Stimulated activated CD4-positive, alpha-beta T cell treated with anti-CD3 and anti-CD28 coated beads, Interleukin-15, amount 100 ng/mL, for 48 hours (primary cell): ENCODE measurements at regions not wholly inside any gene's neighbourhood (a gene's known extent, or its start where the extent isn't known, plus 50 kb on each side); places are given as distances from the start of the nearest gene placed in this dataset.

Source experiments
- DNase-seq, 2 donors: peaks; one replicate each; pipeline ENCODE4 v3.0.0-alpha.2; 2020; ENCODE audit warnings: low read depth in 2 of 2

DNA sequence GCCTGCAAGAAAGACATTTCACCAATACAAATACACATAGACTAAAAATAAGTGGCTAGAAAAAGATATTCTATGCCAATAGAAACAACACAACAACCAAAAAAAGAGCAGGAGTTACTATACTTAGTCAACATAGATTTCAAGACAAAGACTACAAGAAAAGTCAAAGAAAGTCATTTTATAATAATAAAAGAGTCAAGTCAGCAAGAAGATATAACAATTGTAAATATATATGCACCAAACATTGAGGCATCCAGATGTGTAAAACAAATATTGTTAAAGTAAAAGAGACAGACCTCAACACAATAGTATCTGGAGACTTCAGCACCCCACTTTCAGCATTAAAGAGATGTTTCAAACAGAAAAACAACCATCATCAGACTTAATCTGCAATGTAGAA lies 104.6 kb downstream of the AMY1C start:
- no peak for DNase-seq

DNA sequence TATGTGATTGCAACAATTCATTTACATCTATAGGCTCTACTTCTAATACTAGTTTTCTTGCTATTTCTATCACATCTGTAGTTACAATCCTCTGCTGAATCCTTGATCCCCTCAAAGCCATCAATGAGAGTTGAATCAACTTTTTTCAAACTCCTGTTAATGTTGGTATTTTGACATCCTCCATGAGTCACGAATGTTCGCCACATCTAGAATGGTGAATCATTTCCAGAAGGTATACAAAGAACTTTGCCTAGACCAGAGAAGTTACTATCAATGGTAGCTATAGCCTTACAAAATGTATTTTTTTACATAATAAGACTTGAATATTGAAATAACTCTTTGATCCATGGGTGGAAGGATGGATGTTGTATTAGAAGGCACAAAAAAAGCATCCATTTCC lies 110.0 kb downstream of the AMY1C start:
- no peak for DNase-seq

DNA sequence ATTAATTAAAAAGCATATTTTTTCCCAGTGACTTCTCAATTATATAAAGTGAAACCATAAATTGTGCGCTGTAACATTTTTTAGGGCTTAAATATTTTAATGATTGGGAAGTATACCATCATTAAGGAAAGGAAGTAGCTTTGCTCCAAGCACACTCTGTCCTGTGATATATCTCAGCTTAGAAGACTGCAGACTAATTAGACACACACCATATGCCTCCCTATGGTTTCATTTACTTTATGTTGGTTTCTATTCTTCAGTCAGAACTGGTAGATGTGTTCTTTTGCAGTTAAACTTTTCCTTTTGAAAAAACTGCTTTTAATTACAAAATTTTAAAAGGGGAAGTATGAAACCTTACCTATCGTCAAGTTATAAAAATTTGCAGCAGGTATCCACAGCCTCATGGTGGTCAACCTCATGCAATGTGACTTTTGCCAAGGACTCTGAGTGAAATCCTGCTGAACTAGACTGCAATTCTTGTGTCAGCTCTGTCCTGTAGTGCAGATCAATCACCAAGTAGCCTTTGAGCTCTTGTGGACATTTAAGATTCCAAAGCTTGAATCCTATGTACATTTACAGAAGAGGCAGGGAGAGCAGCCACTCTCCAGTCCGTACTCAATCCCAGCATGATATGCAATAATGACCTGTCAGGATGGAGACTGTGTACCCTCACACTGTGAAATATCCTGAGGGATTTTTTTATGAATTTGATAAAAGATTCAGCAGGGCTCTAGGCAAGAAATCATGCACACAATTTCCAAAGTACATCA lies 149.1 kb downstream of the AMY1C start:
- DNase-seq = no peak

DNA sequence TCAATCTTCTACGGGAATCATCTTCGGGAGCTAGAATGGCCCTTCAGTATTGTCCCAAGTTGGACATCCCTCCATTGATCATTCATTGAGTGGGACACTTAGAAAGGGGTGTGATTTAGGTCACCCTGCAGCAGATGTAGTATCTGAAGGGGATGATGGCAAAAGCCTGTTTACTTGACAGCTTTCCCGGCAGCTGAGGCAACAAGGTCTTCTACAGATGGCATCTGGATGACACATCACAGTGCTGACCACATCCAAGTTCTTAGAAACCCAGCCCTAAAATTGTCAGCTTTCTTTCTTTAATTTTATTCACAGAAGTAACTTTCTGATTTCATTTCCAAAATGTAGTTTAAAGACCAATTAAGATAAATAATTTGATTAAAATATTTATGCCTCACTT lies 150.3 kb downstream of the AMY1C start:
- no peak for DNase-seq

DNA sequence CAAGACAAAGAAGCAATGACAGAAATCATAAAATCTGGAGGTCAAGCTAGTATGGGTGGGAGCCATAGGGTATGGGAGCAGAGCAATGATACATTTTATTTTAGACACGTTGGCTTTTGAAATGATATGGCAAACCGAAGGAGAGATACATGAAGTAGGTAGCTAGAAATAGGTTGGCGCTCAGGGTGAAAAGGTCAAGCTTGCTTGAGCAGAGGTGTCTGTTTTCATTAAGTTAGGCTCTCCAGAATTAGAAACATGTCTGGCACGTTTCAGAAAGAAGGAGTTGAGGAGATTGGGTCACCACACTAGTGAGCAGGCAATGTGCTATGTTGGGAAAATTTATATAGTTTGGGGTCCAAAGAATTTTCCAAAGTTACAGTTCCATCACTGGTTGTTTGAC lies 151.4 kb downstream of the AMY1C start:
- no peak for DNase-seq

DNA sequence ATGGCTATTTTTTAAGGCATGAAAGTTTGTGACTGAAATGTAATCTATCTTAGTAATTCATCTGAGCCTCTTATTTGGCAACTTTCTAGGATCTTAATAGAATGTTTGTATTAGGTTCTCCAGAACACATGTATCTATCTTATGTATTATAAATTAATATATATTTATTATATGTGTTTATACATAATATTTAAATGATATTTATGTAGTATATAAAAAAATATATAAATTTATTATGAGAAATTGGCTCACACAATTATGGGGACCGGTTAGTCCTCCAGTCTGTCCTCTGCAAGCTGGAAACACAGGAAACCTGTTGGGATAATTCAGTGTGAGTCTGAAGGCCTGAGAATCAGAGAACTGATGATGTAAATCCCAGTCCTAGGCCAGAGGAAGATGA lies 155.7 kb downstream of the AMY1C start:
- no peak for DNase-seq

DNA sequence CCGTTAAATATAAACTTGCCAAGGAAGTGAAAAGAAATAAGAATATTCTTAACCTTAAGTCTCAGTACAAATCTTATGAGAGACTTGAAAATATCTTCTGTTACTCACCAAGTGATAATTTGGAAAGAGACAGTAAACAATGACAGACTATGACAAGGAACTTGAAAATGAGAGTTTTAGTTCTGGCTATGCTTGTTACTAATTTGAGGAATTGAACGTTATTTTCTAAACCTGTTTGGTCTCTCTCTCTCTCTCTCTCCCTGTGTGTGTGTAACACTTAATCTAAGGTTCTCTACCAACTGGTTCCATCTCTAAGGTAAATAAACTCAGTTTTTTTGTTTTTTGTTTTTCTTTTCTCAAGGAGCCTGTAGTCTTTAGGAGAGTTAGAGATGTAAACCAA lies 161.8 kb downstream of the AMY1C start:
- no peak for DNase-seq

DNA sequence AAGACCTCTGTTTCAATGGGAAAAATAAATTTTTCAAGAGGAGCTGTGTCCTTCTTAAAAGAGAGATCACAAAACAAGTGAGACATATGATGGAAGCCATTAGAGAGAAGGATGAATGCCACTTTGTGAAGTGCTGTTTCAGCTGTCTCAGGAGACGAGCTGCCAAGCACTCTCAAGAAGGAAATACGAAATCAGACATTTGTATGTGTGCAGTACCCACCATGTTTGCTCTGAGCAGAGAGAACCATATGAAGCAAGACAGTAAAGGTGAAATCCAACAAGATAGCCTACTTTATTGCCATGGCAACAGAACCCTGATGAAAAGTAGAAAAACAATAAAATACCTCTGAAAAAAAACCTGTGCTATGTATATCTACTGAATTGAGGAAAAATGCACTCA lies 168.1 kb downstream of the AMY1C start:
- DNase-seq = no peak

DNA sequence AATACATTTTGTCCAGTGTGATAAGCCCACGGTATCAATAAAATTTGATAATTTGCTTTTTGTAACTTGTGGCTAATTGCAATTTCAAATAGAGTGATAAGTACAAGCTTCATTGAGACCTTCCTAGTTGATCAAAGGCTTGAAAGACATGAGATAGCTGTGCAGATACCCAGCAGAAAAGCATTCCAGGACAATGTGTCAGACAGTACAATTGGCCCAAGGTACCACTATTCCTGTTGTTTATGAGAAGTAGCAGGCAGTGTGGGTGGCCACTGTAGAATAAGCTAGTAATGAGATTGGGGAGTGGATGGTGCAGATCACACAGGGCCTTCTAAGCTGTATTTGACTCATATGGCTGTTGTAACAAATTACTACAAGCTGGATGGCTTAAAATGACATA lies 182.2 kb downstream of the AMY1C start:
- DNase-seq = no peak

DNA sequence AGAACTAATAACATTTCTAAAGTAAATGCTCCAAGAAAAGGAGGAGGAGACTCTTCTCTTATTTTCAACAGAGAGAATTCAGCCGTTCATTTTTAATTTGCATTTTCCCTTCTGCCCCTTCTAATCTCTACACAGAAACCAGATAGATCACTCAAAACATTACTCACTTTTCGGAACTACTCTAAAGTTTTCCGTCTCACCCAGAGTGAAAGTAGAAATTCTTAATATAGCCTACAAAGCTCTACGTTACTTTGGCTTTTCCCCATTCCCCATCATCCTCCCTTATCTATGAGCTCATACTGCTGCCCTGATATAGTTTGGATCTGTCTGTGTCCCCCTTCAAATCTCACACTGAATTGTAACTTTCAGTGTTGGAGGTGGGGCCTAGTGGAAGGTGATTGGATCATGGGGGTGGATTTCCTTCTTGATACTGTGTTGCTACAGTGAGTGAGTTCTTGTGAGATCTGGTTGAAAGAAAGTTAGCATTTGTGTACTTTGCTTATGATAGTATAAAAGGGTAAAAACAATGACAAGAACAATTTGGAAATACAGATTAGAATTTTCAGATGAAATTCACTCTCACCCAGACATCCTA lies 188.2 kb downstream of the AMY1C start:
- no peak for DNase-seq

DNA sequence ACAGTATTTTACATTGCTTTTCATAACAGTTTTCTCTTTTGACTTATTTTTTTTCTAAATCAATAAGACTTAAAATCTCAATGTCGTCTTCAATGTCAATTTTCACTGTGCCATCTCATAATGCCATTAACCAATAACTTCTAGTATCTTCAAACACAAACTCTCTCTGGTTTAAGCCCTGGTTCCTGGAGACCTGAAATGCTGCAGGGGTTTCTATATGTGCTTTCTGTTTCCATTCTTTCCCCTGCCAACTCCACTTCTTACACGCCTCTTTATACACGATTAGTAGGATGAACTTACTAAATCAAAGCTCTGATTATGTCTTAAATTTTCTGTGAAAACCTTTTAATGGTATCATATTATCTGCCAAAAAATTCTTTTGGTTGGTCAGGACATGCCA lies 191.4 kb downstream of the AMY1C start:
- DNase-seq = no peak

DNA sequence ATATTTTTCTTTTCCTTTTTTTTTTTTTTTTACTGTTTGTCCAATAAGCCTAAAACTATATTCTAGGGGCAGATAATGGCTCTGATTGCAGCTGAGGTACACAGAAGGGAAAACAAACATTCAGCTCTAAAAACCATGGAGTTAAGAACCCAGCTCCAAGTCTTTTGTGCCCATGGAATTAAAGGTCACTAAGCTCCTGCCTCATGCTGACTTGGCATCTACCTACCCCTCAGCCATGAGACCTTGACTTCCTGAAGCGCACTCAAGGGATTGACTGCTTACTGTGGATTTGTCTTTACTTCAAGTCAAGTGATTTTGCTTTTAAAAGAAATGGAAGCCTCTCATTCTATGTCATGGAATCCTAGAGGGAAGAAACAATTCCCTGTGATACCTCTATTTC lies 192.3 kb downstream of the AMY1C start:
- no peak for DNase-seq

DNA sequence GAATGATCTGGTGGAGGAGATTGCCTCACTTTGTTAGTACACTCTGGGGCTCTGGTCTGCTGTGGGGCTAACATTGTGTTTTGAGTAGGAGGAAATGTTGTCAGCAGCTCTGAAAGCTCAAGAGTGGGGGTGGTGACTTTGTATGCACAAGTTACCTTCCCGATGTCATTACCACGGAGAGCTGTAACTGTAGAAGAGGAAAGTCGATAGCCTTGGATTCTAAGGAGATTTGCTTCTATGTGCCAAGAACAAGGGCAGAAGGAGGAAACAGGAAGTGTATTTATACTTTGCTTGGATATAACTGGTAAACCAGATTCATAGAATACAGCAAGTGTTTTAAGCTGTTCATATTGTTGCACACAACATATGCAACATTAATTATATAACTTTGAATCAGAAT lies 196.1 kb downstream of the AMY1C start:
- DNase-seq = no peak

DNA sequence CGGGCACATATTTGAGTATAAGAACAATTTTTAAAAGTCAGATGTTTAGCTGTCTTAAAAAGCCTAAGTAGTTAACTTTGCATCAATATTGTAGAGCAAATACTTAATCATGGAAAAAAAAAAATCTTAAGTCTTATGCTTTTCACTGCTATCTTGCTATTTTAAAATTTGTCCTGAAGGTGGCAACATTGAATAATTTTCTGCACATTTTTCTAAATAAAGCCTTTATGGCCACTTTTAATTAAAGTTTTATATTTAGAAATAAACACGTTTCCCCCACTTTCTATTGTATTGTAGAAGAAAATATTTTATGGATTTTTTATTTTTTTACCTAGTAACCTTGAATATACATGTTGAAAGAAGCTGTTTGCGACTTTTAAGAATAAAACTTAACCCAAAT lies 198.8 kb downstream of the AMY1C start:
- no peak for DNase-seq

DNA sequence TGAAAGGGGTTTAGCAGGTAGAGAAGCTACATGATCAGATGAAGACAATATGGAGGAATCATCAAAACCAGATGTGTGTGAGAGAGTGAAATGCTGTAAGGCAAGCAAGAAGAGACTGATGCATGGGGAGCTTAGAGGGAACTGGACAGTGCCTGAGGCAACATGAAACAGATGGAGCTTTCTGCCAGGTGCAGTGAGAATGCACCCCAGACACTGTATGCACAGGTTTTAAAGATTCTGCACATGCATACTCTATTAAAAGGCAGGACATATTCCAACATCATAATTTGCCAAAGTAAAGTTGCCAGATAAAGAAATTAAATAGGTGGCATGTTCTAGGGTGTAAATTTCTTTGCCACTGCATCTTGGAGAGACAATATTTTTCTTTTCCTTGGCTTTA lies 200.1 kb downstream of the AMY1C start:
- no peak for DNase-seq

DNA sequence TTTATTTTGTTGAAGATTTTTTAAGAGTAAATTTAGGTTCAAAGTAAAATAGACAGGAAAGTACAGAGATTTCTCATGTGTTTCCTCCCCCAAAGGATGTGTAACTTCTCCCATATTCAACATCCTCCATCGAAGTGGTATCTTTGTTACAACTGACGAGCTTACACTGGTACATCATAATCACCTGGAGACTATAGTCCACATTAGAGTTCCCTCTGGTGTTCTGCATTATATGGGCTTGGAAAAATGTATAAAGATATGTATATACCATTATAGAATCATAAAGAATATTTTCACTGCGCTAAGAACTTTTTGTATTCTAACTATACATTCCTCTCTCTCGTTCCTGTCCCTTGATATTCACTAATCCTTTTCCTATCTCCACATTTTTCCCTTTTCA lies 203.7 kb downstream of the AMY1C start:
- no peak for DNase-seq

DNA sequence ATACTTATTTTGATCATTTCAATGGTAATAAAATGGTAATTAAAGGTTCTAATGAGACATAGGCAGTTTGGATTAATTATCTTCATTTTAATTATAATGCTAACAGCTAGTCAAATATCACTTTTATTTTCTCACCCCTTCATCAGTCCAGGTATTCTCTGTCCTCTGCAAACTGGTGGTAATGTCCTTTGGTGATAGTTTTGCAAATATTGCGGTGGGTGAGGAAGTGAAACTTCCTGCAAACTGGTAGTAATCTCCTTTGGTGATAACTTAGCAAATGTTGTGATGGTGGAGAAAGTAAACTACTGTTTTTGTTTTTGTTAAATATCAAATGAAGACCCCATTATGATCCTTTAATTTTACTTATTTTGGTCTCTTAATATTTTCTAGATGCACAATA lies 209.0 kb downstream of the AMY1C start:
- DNase-seq = no peak

DNA sequence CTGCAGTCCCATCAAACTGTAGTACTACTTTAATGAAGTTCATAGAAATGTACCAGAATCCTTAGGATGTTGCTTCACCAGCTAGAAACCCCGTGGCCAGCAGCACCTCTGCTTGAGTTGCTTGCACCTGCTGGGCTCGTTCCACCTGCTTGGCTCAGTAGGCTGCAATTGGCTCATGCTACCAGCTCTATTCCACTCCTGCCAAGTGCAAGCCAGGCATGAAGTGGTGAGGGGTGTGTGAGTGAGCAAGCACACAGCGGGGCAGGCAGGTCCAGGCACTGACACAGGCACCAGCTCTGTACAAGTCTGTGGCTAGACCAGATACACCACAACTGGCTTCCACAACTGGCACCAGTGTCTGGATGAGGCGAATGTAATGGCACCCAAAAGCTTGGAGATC lies 209.9 kb downstream of the AMY1C start:
- no peak for DNase-seq

DNA sequence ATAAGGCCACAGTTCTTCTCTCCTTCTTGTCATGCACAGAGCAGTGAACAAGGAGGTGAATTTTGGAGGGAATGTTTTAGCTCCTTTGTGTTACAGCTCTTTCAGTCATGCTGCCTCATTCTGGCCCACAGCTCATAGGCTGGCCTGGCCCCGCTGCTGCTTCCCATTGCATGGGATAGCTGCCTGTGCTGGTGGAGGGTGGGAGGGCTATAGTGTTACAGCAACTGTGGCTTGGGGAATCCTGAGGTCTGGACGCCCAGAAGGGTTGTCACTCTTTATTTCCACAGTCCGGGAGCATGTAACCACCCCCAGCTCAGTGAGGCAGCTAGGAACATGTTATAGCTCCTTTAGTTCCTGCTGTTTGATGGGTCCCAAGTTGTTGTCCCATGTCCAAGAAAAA lies 210.3 kb downstream of the AMY1C start:
- DNase-seq = no peak

DNA sequence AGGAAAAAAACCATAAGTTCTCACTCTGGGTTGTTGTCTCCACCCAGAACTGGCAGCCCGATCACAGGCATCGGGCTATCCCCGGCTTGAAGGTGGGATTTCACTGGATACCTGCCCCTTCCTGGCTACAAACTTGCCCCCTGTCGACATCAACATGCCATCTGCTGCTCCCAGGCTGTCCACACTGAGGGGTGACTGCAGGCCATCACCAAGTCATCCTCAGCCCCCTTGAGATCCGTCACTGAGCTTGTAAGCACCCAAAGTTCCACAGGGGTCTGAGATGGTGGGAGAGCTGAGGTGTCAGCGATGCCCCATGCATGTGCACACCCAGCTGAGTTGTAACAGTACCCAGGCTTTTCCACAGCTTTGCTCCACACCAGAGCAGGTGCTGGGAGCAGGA lies 211.0 kb downstream of the AMY1C start:
- no peak for DNase-seq

DNA sequence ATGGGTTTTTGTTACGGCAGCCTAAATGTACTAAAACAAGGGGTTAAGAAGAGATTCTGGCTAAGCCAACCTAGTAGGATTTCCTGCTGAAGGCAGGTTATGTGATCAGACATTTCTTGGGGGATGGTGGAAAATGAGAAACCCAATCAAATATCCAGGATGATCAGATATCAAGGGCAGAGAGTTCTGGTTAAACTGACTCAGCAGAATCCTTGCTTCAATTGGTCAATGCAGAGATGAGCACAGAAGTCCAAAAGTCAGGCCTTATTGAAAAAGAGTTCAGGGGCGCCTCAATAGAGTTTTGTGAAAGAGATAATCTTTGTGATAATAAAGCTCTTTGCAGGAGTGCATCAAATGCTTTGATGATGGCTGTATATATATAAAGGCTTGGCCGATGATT lies 237.1 kb downstream of the AMY1C start:
- DNase-seq = no peak

DNA sequence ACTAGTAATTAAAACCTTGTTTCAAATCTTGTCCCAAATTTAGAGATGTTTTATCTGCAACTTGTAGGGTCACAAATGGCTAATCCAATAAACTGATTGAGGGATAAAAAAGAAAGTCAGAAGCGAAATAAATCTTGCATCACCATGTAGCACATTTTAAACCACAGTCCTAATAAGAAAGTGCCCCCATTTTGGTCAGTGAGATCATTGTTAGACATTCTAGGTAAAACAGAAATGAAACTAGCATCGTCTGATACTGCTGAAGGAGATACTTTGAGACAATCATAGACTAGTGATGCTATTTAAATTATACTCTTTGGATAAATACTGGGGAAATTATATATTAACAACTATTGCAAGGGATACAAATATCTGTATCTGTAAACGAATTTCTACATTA lies 247.9 kb downstream of the AMY1C start:
- no peak for DNase-seq

DNA sequence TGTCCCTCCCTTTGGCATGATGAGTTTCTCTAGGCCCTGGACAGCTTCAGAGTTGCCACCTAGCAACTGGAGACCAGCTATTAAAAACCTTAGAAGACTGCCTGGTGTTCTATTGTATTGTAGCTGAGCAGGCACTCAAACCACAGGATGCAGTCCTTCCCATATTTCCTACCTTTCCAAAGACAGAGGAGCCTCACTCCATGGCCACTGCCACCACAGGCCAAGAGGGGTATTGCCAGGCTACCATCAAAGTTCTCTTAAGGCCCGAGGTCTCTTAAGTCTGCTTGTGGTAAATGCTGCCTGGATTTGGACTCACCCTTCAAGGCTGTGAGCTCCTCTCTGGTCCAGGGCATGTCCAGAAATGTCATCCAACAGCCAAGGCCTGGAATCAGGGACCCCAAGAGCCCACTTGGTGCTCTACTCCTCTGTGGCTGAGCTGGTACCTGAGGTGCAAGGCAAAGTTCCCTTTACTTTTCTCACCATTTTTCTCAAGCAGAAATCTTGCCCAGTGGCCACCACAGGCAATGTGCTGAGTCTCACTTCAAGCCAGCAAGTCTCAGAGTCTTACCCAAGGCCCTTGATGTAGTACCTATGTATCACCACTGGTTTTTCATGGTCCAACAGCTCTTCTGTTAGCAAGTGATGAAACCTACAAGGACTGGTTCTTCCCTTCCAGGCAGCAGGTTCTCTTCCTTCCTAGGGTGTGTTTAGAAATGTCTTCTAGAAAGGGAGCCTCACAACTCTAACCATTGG lies 269.4 kb downstream of the AMY1C start:
- no peak for DNase-seq
